Activated T-helper 2 cell treated with anti-CD3 and anti-CD28 coated beads, Interferon-gamma antibody, Interleukin-2, Interleukin-4, amounts not matched to agents 10 μg/mL and 5 μg/mL and 100 μg/mL, durations not matched to agents 14 hours and 24 hours and 36 hours (primary cell): ENCODE measurements at regions not wholly inside any gene's neighbourhood (a gene's known extent, or its start where the extent isn't known, plus 50 kb on each side); places are given as distances from the start of the nearest gene placed in this dataset.

Source experiments
- DNase-seq: peaks from one replicate; pipeline ENCODE4 v3.0.0; 2021; ENCODE audit warnings: low spot score
- H3K27ac Mint-ChIP-seq: one replicate; pipeline ENCODE4 v1.8.0; 2021; ENCODE audit warnings: mixed read lengths
- H3K27me3 Mint-ChIP-seq: one replicate; pipeline ENCODE4 v1.8.0; 2021; ENCODE audit warnings: low read depth, mixed read lengths
- H3K36me3 Mint-ChIP-seq: one replicate; pipeline ENCODE4 v1.8.0; 2021; ENCODE audit warnings: low read depth, mixed read lengths
- H3K4me1 Mint-ChIP-seq: one replicate; pipeline ENCODE4 v1.8.0; 2021; ENCODE audit warnings: low read depth, mixed read lengths
- H3K4me3 Mint-ChIP-seq: one replicate; pipeline ENCODE4 v1.8.0; 2021; ENCODE audit warnings: low read depth, mild to moderate bottlenecking, moderate library complexity, mixed read lengths
- H3K9me3 Mint-ChIP-seq: one replicate; pipeline ENCODE4 v1.8.0; 2021; ENCODE audit warnings: mixed read lengths
- intact Hi-C: fragments of 100-400 bp; cut with micrococcal nuclease; formaldehyde crosslinking; loops from one replicate; pipeline ENCODE4 v1.15.1; 2023

DNA sequence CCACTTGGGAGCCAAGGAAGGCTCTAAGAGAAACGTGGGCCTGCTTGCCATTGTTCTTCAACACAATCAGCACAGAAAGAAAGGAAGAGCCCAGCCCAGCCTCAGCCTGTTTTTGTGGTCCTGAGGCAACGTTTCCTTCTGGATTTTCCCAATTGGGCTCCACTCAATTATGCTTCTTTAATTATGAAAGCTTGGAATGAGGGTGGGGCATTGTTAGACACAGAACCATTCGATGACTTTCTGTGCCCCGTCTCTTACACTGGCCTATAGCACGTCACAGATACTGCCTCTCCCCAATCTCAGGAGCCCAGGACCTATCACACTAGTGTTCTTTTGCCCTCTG, 207.4 kb downstream of the ZFP36L2 start:
- Mint-ChIP-seq H3K4me3 (no peak overlapping the region), H3K36me3 (no peaks in the 10 kb centered on the region), H3K27me3 (peaks cover 5% of the 10 kb centered on the region), H3K27ac (no peak overlapping the region), H3K9me3 (peaks cover 11% of the 10 kb centered on the region), H3K4me1 (no peaks in the 10 kb centered on the region)
- intact Hi-C loops, result no loop called here
- no peak for DNase-seq

DNA sequence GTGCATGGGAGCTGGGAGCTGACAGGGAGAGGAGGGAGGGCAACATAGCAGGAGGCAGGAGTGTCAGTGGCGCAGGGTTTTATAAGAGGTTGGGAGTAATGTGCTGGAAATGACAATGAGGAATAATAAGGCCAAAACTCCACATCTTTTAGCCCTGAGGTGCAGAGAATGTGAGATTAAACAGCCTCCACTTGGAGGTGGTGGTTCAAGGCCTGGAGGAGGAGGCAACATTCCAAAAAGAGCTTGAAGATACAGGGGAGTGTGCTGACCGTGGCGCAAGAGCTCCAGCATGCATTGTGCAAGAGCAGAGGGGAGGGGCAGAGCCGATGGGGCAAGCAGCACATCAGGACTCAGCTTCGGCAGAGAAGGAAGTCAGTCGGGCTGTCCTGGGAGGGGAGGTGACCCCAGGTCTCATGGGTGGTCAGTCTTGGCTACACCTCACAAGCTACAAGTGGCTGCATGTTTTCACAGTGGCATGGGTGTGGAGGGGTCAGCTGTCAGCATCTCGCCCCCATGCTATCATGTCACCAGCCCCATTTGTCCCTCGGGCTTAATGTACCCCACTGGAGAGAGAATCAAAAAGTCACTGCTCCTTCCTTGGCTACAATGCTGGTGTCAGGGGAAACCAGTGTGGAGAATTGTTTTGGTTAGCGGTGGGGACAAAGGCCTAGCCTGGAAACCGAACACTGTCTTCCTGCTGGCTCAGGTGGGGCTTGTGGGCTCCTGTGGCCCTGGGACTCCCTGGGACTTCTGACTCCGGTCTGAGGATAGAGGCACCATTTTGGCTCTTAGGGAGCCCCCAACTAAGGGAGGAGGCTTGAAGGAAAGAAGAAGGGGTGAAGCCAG, 208.0 kb downstream of the ZFP36L2 start:
- DNase-seq, result no peak
- peaks cover 11% of the 10 kb centered on the region for H3K9me3 Mint-ChIP-seq
- H3K4me3 Mint-ChIP-seq, result no peak overlapping the region
- no peaks in the 10 kb centered on the region for H3K36me3 Mint-ChIP-seq
- H3K27ac Mint-ChIP-seq, result no peak overlapping the region
- peaks cover 5% of the 10 kb centered on the region for H3K27me3 Mint-ChIP-seq
- intact Hi-C loops, result no loop called here
- no peaks in the 10 kb centered on the region for H3K4me1 Mint-ChIP-seq

DNA sequence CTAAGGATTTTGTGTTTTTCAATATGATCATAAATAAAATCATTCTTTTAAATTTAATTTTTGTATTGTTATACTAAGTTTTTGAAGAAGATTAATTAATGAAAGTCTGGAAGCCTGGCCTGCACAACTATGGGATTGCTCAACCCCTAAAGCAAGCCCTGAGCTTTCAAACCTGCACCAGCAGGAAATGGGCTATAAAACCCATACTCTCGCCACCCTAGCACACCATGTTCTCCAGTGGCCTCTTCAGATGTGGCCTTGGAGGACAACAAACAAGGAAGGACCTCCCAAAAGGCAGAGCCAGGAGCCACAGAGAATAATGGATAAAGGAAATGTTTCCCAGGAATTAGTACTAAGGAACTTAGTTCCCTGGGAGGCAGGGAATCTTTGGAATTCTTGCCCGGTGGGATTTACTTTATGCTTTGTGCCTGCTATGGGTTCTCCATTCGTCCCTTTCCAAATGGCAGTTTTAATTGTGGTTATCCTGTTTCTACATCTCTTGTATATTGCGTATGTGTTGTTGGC, 212.5 kb downstream of the ZFP36L2 start:
- H3K27me3 Mint-ChIP-seq, result peaks cover 2% of the 10 kb centered on the region

DNA sequence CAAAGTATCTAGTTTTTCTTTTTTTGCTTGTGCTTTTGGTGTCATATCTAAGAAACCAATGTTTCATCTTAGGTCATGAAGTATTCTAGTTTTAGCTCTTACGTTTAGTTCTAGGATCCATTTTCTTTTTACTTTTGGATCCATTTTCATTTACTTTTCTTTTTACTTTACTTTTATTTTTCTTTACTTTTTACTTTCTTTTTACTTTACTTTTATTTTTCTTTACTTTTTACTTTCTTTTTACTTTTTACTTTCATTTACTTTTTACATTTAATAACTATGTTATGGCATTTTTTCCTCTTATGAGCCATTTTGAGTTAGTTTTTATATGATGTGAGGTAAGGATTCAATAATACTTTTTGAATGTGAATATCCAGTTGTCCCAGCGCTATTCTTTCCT, 213.4 kb downstream of the ZFP36L2 start:
- H3K27ac Mint-ChIP-seq, result no peak overlapping the region
- H3K36me3 Mint-ChIP-seq, result no peaks in the 10 kb centered on the region
- intact Hi-C loops, result no loop called here
- peaks cover 14% of the 10 kb centered on the region for H3K4me1 Mint-ChIP-seq
- DNase-seq, result no peak
- no peak overlapping the region for H3K4me3 Mint-ChIP-seq
- peaks cover 3% of the 10 kb centered on the region for H3K27me3 Mint-ChIP-seq
- H3K9me3 Mint-ChIP-seq, result peaks cover 5% of the 10 kb centered on the region

More for the DNA sequence above, 212.5 kb downstream of the ZFP36L2 start:
- intact Hi-C loops, result no loop called here
- no peak for DNase-seq
- H3K4me1 Mint-ChIP-seq, result peaks cover 14% of the 10 kb centered on the region
- H3K27ac Mint-ChIP-seq, result no peak overlapping the region
- no peak overlapping the region for H3K4me3 Mint-ChIP-seq
- H3K36me3 Mint-ChIP-seq, result no peaks in the 10 kb centered on the region
- no peaks in the 10 kb centered on the region for H3K9me3 Mint-ChIP-seq

DNA sequence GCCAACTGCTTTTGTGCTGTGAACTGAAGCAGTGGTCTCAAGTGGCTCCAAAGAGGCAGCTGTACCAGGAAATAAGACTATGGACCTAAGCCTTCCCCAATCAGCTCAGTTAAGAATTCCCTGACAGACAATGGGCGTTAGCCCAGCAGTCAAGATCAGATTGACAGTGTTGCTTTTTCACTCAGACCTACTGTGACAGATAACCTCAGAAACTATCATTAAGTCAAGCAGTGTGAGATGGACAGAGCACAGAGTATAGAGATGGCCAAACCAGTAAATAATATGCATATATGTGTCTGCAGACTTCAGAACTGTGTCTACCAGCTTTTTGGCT, 215.3 kb downstream of the ZFP36L2 start:
- DNase-seq, result no peak
- peaks cover 5% of the 10 kb centered on the region for H3K9me3 Mint-ChIP-seq
- no peak overlapping the region for H3K4me3 Mint-ChIP-seq
- no peak overlapping the region for H3K27ac Mint-ChIP-seq
- H3K36me3 Mint-ChIP-seq, result no peaks in the 10 kb centered on the region
- peaks cover 14% of the 10 kb centered on the region for H3K4me1 Mint-ChIP-seq
- intact Hi-C loops, result no loop called here
- H3K27me3 Mint-ChIP-seq, result peaks cover 3% of the 10 kb centered on the region

DNA sequence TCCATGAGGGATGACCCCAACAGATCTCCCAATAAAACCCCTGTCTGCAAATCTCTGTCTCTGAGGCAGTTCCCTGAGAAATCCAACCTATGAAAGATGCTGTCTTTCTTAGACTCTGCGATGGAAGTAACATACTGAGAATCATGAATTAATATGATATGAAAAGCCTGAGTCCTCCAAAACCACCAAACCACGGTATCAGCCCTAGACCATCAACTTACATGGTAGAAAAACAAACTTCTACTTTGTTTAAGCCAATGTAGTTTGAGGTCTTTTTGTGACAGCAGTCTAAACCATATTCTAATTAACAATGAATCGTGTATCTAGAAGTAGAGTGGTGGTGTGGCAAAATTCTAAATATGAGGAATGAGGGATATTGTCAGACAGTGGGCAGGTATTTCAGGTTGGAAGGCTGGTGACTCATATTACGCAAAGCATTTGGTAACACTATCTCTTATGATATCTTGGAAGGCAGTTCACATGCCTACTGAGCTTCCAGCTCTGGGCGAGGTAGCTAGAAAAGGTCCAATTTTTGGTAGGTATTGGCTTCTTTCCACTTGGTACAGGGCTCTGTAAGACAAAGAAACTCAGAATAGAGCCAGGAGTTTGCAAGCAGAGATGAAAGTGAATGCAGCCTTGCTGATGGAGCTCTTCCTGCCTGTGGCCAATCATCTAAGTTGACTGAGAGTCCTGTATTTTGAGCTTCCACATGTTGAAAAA, 215.8 kb downstream of the ZFP36L2 start:
- H3K27ac Mint-ChIP-seq, result no peak overlapping the region
- no peak for DNase-seq
- no peaks in the 10 kb centered on the region for H3K36me3 Mint-ChIP-seq
- peaks cover 5% of the 10 kb centered on the region for H3K9me3 Mint-ChIP-seq
- intact Hi-C loops, result no loop called here
- H3K4me3 Mint-ChIP-seq, result no peak overlapping the region
- H3K27me3 Mint-ChIP-seq, result peaks cover 4% of the 10 kb centered on the region
- peaks cover 14% of the 10 kb centered on the region for H3K4me1 Mint-ChIP-seq

DNA sequence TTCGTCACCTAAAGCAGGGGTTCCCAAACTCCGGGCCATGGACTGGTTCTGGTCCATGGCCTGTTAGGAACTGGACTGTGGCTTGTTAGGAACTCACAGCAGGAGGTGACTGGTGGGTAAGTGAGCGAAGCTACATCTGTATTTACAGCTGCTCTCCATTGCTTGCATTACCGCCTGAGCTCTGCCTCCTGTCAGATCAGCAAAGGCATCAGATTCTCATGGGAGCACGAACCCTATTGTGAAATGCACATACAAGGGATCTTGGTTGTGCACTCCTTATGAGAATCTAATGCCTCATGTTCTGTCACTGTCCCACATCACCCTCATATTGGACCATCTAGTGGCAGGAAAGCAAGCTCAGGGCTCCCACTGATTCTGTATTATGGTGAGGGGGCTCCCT, 217.0 kb downstream of the ZFP36L2 start:
- no peak overlapping the region for H3K27ac Mint-ChIP-seq
- no peak overlapping the region for H3K4me3 Mint-ChIP-seq
- no peaks in the 10 kb centered on the region for H3K36me3 Mint-ChIP-seq
- intact Hi-C loops, result no loop called here
- peaks cover 14% of the 10 kb centered on the region for H3K4me1 Mint-ChIP-seq
- H3K27me3 Mint-ChIP-seq, result peaks cover 9% of the 10 kb centered on the region
- no peak for DNase-seq
- peaks cover 5% of the 10 kb centered on the region for H3K9me3 Mint-ChIP-seq

DNA sequence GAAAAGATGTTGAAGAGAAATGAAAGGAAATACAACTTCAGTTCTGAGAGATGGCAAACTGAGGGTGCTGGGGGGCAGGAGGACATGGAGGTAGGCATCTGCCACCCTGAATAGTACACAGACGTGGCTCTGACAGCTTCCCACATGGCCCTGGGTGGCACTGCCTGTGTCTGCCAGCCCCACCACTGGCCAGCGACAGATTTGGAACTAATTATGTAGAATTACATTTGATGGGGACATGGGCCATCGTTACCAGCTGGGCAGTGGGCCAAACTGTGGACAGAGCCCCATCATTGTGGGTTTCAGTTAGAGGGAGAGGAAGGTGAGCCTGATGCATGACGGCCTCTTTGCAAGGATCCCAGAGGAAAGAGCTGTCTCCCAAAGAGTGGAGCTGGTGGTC, 216.0 kb upstream of the HAAO start:
- H3K27ac Mint-ChIP-seq, result no peak overlapping the region

DNA sequence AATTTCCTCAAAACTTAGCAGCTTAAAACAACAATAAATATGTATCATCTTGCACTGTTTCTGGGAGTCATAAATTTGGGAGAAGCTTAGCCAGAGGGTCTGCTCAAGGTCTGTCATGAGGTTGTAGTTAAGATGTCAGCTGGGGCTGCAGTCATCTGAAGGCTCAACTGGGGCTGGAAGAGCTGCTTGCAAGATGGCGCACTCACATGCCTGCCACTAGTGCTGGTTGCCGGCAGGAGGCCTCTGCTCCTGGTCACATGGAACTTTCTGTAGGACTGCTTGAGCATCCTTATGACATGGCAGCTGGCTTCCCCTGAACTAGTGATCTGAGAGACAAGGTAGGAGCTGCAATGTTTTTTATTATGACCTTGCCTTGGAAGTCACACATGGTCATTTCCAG, 215.5 kb upstream of the HAAO start:
- Mint-ChIP-seq H3K27me3 (peaks cover 10% of the 10 kb centered on the region), H3K4me1 (peaks cover 14% of the 10 kb centered on the region), H3K9me3 (peaks cover 5% of the 10 kb centered on the region), H3K27ac (no peak overlapping the region), H3K36me3 (no peaks in the 10 kb centered on the region), H3K4me3 (no peak overlapping the region)
- no peak for DNase-seq
- intact Hi-C loops, result no loop called here

More for the DNA sequence above, 216.0 kb upstream of the HAAO start:
- Mint-ChIP-seq H3K4me3 (no peak overlapping the region), H3K9me3 (peaks cover 5% of the 10 kb centered on the region), H3K27me3 (peaks cover 10% of the 10 kb centered on the region), H3K36me3 (no peaks in the 10 kb centered on the region), H3K4me1 (peaks cover 14% of the 10 kb centered on the region)
- intact Hi-C loops, result no loop called here
- DNase-seq, result no peak

DNA sequence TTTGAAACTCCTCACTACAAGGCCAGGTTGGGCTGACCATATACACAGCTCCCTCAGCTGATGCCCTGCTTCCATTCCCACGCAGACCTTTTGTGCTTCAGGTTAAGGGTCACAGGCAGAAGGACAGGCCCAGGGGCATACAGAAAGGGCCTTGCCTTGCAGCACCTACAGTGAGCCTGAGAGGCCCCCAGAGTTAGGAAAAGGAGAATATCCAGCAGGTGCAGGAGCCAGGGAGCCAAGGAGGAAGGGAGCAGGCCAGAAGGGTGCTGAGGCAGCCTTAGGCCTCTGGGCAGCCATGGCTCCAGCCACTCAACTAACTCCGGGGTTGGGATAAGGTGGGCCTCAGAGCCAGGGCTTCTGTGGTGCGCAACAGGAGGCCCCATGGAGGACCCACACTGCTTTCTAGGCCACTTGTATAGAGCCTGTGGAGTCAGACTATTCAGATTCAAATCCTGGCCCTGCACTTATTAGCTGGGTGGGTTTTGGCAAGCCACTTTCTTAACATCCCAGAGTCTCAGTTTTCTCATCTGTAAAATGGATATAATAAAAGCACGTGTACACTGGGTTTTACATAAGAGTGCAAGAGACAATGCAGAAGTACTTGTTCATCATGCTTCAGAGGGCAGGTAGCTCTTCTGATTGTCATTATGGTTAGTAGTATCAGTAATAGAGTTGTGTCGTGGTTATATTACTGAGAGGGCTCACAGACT, 214.6 kb upstream of the HAAO start:
- intact Hi-C loops, result no loop called here
- no peak for DNase-seq
- Mint-ChIP-seq H3K4me1 (peaks cover 14% of the 10 kb centered on the region), H3K4me3 (no peak overlapping the region), H3K36me3 (no peaks in the 10 kb centered on the region), H3K9me3 (peaks cover 5% of the 10 kb centered on the region), H3K27ac (no peak overlapping the region), H3K27me3 (peaks cover 10% of the 10 kb centered on the region)

DNA sequence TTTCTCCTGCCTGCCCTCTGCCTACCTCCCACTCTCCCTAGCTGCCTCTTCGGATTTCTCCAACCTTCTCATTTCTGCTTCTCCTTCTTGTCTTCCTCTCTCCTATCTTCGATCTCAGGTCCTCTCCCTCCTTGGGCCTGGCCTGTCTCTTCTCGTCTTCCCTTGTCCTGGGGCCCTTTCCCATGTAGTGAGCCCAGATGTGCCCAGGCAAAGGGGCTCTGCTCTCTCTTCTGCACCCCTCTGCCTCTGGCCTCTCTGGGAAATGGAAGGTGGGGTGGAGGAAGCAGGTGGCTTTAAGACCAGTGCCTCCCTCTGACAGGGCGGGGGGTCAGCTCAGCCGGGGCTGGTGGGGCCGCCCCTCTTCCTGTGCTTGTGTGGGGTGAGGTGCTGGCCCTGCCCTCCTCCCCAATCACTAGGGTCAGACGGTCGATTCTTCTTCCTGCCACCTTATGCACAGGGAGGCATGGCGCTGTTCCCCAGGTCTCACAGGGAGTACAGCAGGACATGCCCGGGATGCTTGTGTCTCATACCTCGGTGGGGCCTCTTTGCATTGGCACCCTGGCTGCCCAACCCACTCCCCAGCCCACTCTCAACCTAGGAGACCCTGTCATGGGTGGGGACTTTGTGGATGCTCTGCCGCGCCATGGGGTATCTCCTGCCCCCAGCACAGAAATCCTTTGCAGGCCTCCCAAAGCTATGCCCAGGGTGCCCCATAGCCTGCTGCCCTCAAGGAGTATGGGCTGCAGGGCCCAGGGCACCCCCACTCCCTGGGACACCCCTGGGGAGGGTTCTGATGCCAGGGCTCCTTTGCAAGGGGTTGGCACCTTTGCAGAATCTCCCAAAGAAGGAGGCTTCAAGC, 213.8 kb upstream of the HAAO start:
- Mint-ChIP-seq H3K27ac (no peak overlapping the region), H3K4me1 (peaks cover 12% of the 10 kb centered on the region), H3K36me3 (no peaks in the 10 kb centered on the region), H3K4me3 (no peak overlapping the region), H3K27me3 (peaks cover 10% of the 10 kb centered on the region), H3K9me3 (peaks cover 5% of the 10 kb centered on the region)
- no peak for DNase-seq
- intact Hi-C loops, result no loop called here

DNA sequence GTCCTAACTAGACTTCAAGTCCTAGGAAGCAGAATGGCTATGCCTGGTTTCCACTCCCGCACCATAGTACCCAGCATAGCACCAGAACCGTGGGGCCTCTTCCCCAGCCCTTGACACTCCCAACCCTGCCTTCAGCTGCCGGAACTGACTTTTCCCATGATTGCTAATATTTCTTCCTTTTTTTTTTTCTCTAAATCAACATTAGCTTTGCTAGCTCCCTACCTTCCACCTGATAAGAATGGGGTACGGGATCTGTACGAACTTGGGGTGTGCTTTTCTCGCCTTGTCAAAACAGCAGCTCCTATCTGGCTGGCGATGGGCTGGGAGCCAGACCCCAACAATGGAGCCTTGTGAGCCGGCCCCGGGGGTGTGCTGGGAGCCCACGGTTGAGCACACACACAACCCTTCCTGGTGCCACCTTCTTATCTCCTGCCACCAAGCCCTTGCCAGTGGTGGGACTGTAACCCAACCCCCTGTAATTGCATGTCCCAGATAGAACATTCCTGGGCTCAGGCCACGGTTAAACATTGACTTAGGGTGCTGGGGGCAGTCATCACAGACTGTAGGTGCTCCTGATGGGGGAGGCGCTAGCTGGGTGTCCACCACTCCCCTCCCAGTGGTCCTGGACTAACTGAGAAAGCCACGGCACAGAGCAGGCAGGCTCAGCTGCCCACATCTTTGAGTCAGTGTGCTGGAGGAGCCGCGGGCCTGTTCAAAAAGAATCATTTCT, 213.0 kb upstream of the HAAO start:
- H3K27me3 Mint-ChIP-seq, result peaks cover 10% of the 10 kb centered on the region
- no peak for DNase-seq
- H3K4me3 Mint-ChIP-seq, result no peak overlapping the region
- intact Hi-C loops, result no loop called here
- no peaks in the 10 kb centered on the region for H3K36me3 Mint-ChIP-seq
- H3K27ac Mint-ChIP-seq, result no peak overlapping the region
- peaks cover 5% of the 10 kb centered on the region for H3K9me3 Mint-ChIP-seq
- peaks cover 4% of the 10 kb centered on the region for H3K4me1 Mint-ChIP-seq
